K562 (cell line): ENCODE measurements at regions not wholly inside any gene's neighbourhood (a gene's known extent, or its start where the extent isn't known, plus 50 kb on each side); places are given as distances from the start of the nearest gene placed in this dataset.

ENCODE experiments used
- CBX3 ChIP-seq, 2 experiments: IDR thresholded peaks; 1 replicate in 1 of 2; 2 replicates in 1 of 2; pipeline ENCODE4 v1.6.1; 2012; ENCODE audit warnings: inconsistent platforms in 2 of 2, low read length in 2 of 2, borderline replicate concordance in 1 of 2, control low read depth in 1 of 2
- HIVEP1 ChIP-seq: fragments of 250-450 bp; sonication (Bioruptor Pico); IDR thresholded peaks from 2 replicates; pipeline ENCODE4 v1.4.0; 2020; ENCODE audit warnings: mild to moderate bottlenecking
- MGA ChIP-seq: fragments of 450-650 bp; IDR thresholded peaks from 2 replicates; pipeline ENCODE4 v1.6.1; 2016; ENCODE audit warnings: mild to moderate bottlenecking, moderate library complexity
- MYNN ChIP-seq, 2 experiments: sonication (generic); formaldehyde crosslinking in 1 of 2; IDR thresholded peaks; 2 replicates each; pipeline versions ENCODE4 v1.5.0 to v1.6.1; 2016 to 2020; ENCODE audit warnings: antibody characterized with exemption in 1 of 2, missing genetic modification reagents in 1 of 2
- PRDM10 ChIP-seq: fragments of 450-650 bp; IDR thresholded peaks from 2 replicates; pipeline ENCODE4 v1.6.1; 2018; ENCODE audit not compliant: partially characterized antibody
- RNF2 ChIP-seq: sonication (generic); IDR thresholded peaks from 2 replicates; pipeline ENCODE4 v1.6.1; 2016
- STAG1 ChIP-seq: sonication (generic); formaldehyde crosslinking; IDR thresholded peaks from 2 replicates; pipeline ENCODE4 v1.5.0; 2020; ENCODE audit warnings: missing genetic modification reagents, borderline replicate concordance
- TEAD4 ChIP-seq, 2 experiments: sonication (generic) in 1 of 2; formaldehyde crosslinking in 1 of 2; IDR thresholded peaks; 2 replicates each; pipeline versions ENCODE4 v1.6.1 to v1.8.0; 2012 to 2022; ENCODE audit warnings: borderline replicate concordance in 1 of 2, inconsistent platforms in 1 of 2, low read length in 1 of 2, mild to moderate bottlenecking in 1 of 2, missing genetic modification reagents in 1 of 2
- ZC3H4 ChIP-seq: sonication (generic); formaldehyde crosslinking; IDR thresholded peaks from 2 replicates; pipeline ENCODE4 v1.9.0; 2021; ENCODE audit warnings: missing genetic modification reagents, borderline replicate concordance
- ZNF224 ChIP-seq: sonication (generic); formaldehyde crosslinking; IDR thresholded peaks from 2 replicates; pipeline ENCODE4 v1.8.0; 2022; ENCODE audit warnings: mild to moderate bottlenecking, missing genetic modification reagents
- ZNF232 ChIP-seq: sonication (generic); formaldehyde crosslinking; IDR thresholded peaks from 2 replicates; pipeline ENCODE4 v1.8.0; 2022; ENCODE audit warnings: mild to moderate bottlenecking, missing genetic modification reagents
- ZNF76 ChIP-seq: fragments of 250-450 bp; sonication (Bioruptor Pico); IDR thresholded peaks from 2 replicates; pipeline ENCODE4 v1.4.0; 2020; ENCODE audit warnings: mild to moderate bottlenecking, moderate library complexity, borderline replicate concordance

GRCh38 chr16:85523602-85524364, 89.3 kb upstream of the GSE1 start (continued):
- TF ChIP-seq MGA (no peak), ZNF76 (no peak), CBX3 (IDR thresholded peaks at IDR 0.05; ENCODE audit: borderline replicate concordance in 1 of 2, low read length in 2 of 2) (no peak), ZC3H4 (CRISPR knock-in tag) (0 out of 2 replicates have a peak, but pooled peaks have one; percentile 39), PRDM10 (no peak), MYNN (IDR thresholded peaks at IDR 0.05) (no peak), MYNN (CRISPR knock-in tag; IDR thresholded peaks at IDR 0.05) (no peak), HIVEP1 (CRISPR knock-in tag) (no peak), RNF2 (no peak), ZNF224 (CRISPR knock-in tag) (no peak), ZNF232 (CRISPR knock-in tag) (no peak), TEAD4 (IDR thresholded peaks at IDR 0.05; ENCODE audit: low read length) (no peak), TEAD4 (CRISPR knock-in tag; IDR thresholded peaks at IDR 0.05; ENCODE audit: borderline replicate concordance) (no peak), STAG1 (CRISPR knock-in tag) (no peak)
